NCI-H1436 treated with DMSO at 0.1 percent for 48 hours (cell line): ENCODE measurements at regions not wholly inside any gene's neighbourhood (a gene's known extent, or its start where the extent isn't known, plus 50 kb on each side); places are given as distances from the start of the nearest gene placed in this dataset.
"Not testable (repeated sequence)": the region's sequence is repeated elsewhere in the genome, so short reads cannot be mapped to it uniquely, and the experiment has no call there.

ENCODE experiments used
- DNase-seq: peaks from one replicate; lab custom pipeline; 2025; lab: John Stamatoyannopoulos, UW

GRCh38 chr11:98390391-98390790 is 630.4 kb upstream of the CNTN5 start:
- DNase-seq, result no peak

GRCh38 chr11:98394500-98394899 is 626.2 kb upstream of the CNTN5 start:
- not testable (repeated sequence) for DNase-seq

GRCh38 chr11:98398508-98398907 is 622.2 kb upstream of the CNTN5 start:
- DNase-seq, result no peak

GRCh38 chr11:98409069-98409468 is 611.7 kb upstream of the CNTN5 start:
- DNase-seq, result no peak

GRCh38 chr11:98411777-98412176 is 609.0 kb upstream of the CNTN5 start:
- no peak for DNase-seq

- no peak for DNase-seq
Observed at GRCh38 chr11:98417256-98417755, 603.4 kb upstream of the CNTN5 start.

GRCh38 chr11:98423933-98424332 is 596.8 kb upstream of the CNTN5 start:
- DNase-seq, result no peak

- not testable (repeated sequence) for DNase-seq
Observed at GRCh38 chr11:98424773-98425172, 596.0 kb upstream of the CNTN5 start.

- no peak for DNase-seq
Observed at GRCh38 chr11:98431463-98432359, 589.0 kb upstream of the CNTN5 start.

- DNase-seq, result no peak
Observed at GRCh38 chr11:98434296-98434695, 586.5 kb upstream of the CNTN5 start.

GRCh38 chr11:98453378-98453777 is 567.4 kb upstream of the CNTN5 start:
- no peak for DNase-seq

GRCh38 chr11:98455500-98456307 is 565.0 kb upstream of the CNTN5 start:
- no peak for DNase-seq

- no peak for DNase-seq
Observed at GRCh38 chr11:98456308-98456680, 564.5 kb upstream of the CNTN5 start.

- DNase-seq, result no peak
Observed at GRCh38 chr11:98495016-98495415, 525.7 kb upstream of the CNTN5 start.

GRCh38 chr11:98495601-98496000 is 525.1 kb upstream of the CNTN5 start:
- no peak for DNase-seq

- DNase-seq, result no peak
Observed at GRCh38 chr11:98507208-98507607, 513.5 kb upstream of the CNTN5 start.

- no peak for DNase-seq
Observed at GRCh38 chr11:98512938-98513337, 507.8 kb upstream of the CNTN5 start.

GRCh38 chr11:98531576-98531975 is 489.2 kb upstream of the CNTN5 start:
- DNase-seq, result no peak

GRCh38 chr11:98536023-98536422 is 484.7 kb upstream of the CNTN5 start:
- DNase-seq, result no peak

- not testable (repeated sequence) for DNase-seq
Observed at GRCh38 chr11:98538358-98538757, 482.4 kb upstream of the CNTN5 start.

- no peak for DNase-seq
Observed at GRCh38 chr11:98545544-98546175, 475.1 kb upstream of the CNTN5 start.

- no peak for DNase-seq
Observed at GRCh38 chr11:98549571-98549970, 471.2 kb upstream of the CNTN5 start.
